ENCODE measurements at regions not wholly inside any gene's neighbourhood (a gene's known extent, or its start where the extent isn't known, plus 50 kb on each side); places are given as distances from the start of the nearest gene placed in this dataset.

DNA sequence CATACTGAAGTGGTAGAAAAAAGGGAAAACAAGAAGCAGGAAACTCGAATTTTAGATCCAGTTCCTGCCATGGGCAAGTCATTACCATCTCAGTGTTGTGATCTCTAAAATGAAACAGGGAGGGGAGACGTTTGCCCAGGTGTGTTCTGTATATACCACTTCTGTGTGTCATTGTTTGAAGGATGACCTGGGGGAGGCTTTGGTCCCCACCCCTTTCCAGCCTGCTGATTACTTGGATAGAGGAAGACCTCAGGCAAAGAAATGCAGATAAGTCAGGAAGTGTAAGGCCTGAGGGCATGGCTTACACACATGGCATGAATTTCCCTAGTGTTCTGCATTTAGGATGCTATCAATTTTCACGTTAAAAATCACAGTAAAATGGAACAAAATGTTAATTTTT is 205.2 kb upstream of the CXCR4 start:
- TF ChIP-seq POLR2AphosphoS5 (IDR thresholded peaks at IDR 0.05; ENCODE audit: low read depth, low read length) (no peak), SIN3A (IDR thresholded peaks at IDR 0.05; ENCODE audit: borderline replicate concordance, insufficient read depth, low read length) (no peak), FOXP2 (optimal IDR thresholded peaks at IDR 0.05; ENCODE audit: borderline replicate concordance, extremely low read depth, extremely low read length, insufficient read depth) (no peak), TAF1 (IDR thresholded peaks at IDR 0.05; ENCODE audit: borderline replicate concordance, insufficient read depth, low read length) (no peak)
- TF ChIP-seq, protein P1, sequence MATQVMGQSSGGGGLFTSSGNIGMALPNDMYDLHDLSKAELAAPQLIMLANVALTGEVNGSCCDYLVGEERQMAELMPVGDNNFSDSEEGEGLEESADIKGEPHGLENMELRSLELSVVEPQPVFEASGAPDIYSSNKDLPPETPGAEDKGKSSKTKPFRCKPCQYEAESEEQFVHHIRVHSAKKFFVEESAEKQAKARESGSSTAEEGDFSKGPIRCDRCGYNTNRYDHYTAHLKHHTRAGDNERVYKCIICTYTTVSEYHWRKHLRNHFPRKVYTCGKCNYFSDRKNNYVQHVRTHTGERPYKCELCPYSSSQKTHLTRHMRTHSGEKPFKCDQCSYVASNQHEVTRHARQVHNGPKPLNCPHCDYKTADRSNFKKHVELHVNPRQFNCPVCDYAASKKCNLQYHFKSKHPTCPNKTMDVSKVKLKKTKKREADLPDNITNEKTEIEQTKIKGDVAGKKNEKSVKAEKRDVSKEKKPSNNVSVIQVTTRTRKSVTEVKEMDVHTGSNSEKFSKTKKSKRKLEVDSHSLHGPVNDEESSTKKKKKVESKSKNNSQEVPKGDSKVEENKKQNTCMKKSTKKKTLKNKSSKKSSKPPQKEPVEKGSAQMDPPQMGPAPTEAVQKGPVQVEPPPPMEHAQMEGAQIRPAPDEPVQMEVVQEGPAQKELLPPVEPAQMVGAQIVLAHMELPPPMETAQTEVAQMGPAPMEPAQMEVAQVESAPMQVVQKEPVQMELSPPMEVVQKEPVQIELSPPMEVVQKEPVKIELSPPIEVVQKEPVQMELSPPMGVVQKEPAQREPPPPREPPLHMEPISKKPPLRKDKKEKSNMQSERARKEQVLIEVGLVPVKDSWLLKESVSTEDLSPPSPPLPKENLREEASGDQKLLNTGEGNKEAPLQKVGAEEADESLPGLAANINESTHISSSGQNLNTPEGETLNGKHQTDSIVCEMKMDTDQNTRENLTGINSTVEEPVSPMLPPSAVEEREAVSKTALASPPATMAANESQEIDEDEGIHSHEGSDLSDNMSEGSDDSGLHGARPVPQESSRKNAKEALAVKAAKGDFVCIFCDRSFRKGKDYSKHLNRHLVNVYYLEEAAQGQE (IDR thresholded peaks at IDR 0.05; ENCODE audit: insufficient read depth in 1 of 2, low read depth in 2 of 2, low read length in 2 of 2): no peak
